ENCODE measurements at regions not wholly inside any gene's neighbourhood (a gene's known extent, or its start where the extent isn't known, plus 50 kb on each side); places are given as distances from the start of the nearest gene placed in this dataset.

DNA sequence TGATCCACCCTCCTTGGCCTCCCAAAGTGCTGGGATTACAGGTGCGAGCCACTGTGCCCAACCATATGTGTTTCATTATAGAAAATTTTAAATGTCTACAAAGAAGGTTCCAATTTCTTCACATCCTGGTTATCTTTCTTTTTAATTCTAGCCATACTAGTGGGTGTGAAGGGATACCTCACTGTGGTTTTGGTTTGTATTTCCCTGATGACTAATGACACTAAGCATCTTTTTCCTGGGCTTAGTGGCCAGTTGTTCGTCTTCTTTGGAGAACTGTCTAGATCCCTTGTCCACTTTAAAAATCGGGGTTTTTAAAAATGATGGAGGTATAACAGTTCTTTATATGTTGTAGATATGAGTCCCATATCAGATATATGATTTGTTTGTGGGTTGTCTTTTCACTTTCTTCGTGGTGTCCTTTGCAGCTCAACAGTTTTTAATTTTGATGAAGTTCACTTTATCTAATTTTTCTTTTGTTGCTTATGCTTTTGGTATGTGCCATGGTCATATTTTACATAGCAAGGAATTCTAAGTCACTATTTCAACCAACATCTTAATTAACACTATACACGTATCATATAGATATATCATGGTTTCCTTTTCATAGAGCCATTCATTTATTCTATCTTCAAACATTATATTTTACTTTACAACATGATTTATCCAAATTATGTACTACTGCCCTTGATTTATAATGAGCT is 135.0 kb upstream of the RIOK3 start:
- no peak for TF ChIP-seq IRF2 (CRISPR knock-in tag; IDR thresholded peaks at IDR 0.05)
- no peak for TF ChIP-seq JUNB (CRISPR knock-in tag; conservative IDR thresholded peaks at IDR 0.05)
- TF ChIP-seq NUFIP1 (IDR thresholded peaks at IDR 0.05; ENCODE audit: partially characterized antibody): no peak
- TF ChIP-seq HCFC1 (IDR thresholded peaks at IDR 0.05; ENCODE audit: low read depth, low read length): no peak
- no peak for TF ChIP-seq ZNF24 (IDR thresholded peaks at IDR 0.05)
- TF ChIP-seq MCM2 (IDR thresholded peaks at IDR 0.05; ENCODE audit: low read depth): no peak
- no peak for TF ChIP-seq RAD21 (CRISPR knock-in tag; conservative IDR thresholded peaks at IDR 0.05 in 1 of 2, IDR thresholded peaks at IDR 0.05 in 1 of 2)
- TF ChIP-seq SMAD3 (CRISPR knock-in tag; conservative IDR thresholded peaks at IDR 0.05): no peak
- no peak for TF ChIP-seq ZZZ3 (IDR thresholded peaks at IDR 0.05)

Data from K562 (cell line).